DND-41 (cell line): ENCODE measurements at regions not wholly inside any gene's neighbourhood (a gene's known extent, or its start where the extent isn't known, plus 50 kb on each side); places are given as distances from the start of the nearest gene placed in this dataset.

ENCODE experiments used
- EZH2 ChIP-seq: IDR thresholded peaks from 3 replicates; pipeline ENCODE4 v1.6.1; 2012; ENCODE audit warnings: borderline replicate concordance, low read depth, mild to moderate bottlenecking, moderate library complexity, low read length, inconsistent platforms; ENCODE audit not compliant: severe bottlenecking
- TF ChIP-seq, protein P1 (sequence below): IDR thresholded peaks from 2 replicates; pipeline ENCODE4 v1.5.1; 2012; ENCODE audit warnings: borderline replicate concordance, low read length, moderate library complexity, mild to moderate bottlenecking; ENCODE audit not compliant: poor library complexity, severe bottlenecking; ENCODE audit errors: extremely low read depth

DNA sequence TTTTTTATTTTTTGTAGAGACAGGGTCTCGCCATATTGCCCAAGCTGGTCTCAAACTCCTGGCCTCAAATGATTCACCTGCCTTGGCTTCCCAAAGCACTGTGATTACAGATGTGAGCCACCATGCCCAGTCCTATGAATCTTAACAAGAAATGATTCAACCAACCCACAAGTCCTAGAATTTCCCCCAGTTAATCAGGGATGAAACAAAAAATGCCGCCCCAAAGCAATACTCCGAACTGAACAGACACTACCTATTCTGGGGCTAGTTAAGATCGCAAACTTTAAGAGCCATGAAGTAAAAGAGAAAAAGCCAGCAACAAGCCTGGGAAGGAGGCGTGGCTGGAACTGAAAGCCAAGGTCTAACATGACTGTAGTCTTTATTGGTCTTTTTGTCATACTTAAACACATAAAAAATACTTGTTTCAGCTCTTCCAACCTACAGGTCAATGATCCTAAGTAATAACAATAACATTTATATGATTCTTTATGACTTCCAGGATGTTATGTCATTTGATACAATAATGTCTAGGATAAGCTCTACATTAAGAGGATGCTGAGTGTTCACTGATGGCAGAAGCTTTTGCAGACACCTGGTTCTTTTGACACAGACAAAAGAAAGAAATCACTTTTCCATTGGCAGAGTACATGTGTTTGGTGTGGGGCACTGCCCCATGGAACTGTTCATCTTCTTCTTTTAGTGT lies 361.1 kb upstream of the TLE4 start:
- TF ChIP-seq, protein P1, sequence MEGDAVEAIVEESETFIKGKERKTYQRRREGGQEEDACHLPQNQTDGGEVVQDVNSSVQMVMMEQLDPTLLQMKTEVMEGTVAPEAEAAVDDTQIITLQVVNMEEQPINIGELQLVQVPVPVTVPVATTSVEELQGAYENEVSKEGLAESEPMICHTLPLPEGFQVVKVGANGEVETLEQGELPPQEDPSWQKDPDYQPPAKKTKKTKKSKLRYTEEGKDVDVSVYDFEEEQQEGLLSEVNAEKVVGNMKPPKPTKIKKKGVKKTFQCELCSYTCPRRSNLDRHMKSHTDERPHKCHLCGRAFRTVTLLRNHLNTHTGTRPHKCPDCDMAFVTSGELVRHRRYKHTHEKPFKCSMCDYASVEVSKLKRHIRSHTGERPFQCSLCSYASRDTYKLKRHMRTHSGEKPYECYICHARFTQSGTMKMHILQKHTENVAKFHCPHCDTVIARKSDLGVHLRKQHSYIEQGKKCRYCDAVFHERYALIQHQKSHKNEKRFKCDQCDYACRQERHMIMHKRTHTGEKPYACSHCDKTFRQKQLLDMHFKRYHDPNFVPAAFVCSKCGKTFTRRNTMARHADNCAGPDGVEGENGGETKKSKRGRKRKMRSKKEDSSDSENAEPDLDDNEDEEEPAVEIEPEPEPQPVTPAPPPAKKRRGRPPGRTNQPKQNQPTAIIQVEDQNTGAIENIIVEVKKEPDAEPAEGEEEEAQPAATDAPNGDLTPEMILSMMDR, result no peak
- TF ChIP-seq EZH2, result no peak
